ENCODE measurements at regions not wholly inside any gene's neighbourhood (a gene's known extent, or its start where the extent isn't known, plus 50 kb on each side); places are given as distances from the start of the nearest gene placed in this dataset.

DNA sequence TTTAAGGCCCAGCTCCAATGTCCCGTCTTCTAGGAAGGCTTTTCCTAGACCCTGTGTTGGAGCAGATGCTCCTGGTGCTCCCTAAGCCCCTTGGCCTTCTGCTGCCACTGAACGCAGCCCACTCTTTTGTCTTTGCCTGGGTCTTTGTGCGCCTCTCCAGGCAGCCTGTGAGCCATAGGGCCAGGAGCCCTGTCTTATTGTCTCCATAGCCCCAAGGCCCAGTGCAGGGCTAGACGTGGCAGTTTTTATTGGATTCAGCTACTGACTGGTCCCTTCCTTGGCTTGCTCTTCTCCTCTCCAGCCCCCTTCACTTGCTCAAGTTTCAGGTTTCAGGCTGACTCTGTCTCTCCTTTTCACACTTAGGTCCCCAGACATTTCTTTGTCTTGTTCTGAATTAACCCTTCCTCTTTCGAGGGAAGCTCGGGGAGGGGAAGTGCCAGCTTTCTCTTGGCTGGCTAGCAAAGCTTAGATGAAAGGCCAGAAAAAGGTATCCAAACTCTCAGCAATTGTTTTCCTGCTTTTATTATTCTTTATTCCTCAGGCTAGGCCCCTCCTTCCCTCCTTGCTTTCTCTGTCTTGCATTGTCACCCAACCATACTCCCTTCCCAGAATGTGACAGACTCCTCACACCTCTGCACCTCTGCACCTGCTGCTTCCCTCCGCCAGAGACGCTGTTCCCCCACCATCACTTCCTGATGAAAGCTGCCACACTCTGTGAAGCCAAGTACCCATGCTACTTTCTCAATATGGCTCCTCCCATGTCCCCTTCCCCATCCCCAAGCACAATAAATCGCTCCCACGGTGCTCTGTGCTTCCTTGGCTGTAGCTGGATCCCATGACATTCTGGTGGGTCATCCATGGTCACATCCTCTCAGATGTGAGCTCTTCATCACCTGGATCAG is 101.6 kb upstream of the CPEB4 start (continued):
- TF ChIP-seq TGIF2 (CRISPR knock-in tag; IDR thresholded peaks at IDR 0.05) (no peak), NFIC (IDR thresholded peaks at IDR 0.05) (no peak), ZZZ3 (IDR thresholded peaks at IDR 0.05) (no peak), WHSC1 (IDR thresholded peaks at IDR 0.05; ENCODE audit: low read length) (no peak), CCNT2 (IDR thresholded peaks at IDR 0.05; ENCODE audit: borderline replicate concordance, extremely low read depth, insufficient read length, low read depth, low read length) (no peak), ZNF384 (IDR thresholded peaks at IDR 0.05; ENCODE audit: low read depth, low read length) (no peak), NR1H2 (CRISPR knock-in tag; IDR thresholded peaks at IDR 0.05) (no peak), ZNF239 (CRISPR knock-in tag; IDR thresholded peaks at IDR 0.05) (no peak), MAFF (IDR thresholded peaks at IDR 0.05; ENCODE audit: low read length) (no peak), SMAD3 (CRISPR knock-in tag; conservative IDR thresholded peaks at IDR 0.05) (no peak), PHF21A (IDR thresholded peaks at IDR 0.05; ENCODE audit: borderline replicate concordance, low read depth) (no peak), ARNT (IDR thresholded peaks at IDR 0.05) (0 out of 4 replicates have a peak, but pooled peaks of 1 of the 2 experiments have one; percentile 64), CEBPB (tag; IDR thresholded peaks at IDR 0.05) (no peak), RNF2 (IDR thresholded peaks at IDR 0.05) (no peak), FOXM1 (IDR thresholded peaks at IDR 0.05; ENCODE audit: low read depth) (no peak), FOXM1 (CRISPR knock-in tag; IDR thresholded peaks at IDR 0.05; ENCODE audit: low read depth) (no peak), ETV6 (IDR thresholded peaks at IDR 0.05; ENCODE audit: borderline replicate concordance in 1 of 2, low read depth in 2 of 2, low read length in 1 of 2) (no peak), ETV6 (CRISPR knock-in tag; IDR thresholded peaks at IDR 0.05; ENCODE audit: borderline replicate concordance) (no peak), NCOA1 (IDR thresholded peaks at IDR 0.05; ENCODE audit: low read depth) (no peak)
- TF ChIP-seq, protein P1, sequence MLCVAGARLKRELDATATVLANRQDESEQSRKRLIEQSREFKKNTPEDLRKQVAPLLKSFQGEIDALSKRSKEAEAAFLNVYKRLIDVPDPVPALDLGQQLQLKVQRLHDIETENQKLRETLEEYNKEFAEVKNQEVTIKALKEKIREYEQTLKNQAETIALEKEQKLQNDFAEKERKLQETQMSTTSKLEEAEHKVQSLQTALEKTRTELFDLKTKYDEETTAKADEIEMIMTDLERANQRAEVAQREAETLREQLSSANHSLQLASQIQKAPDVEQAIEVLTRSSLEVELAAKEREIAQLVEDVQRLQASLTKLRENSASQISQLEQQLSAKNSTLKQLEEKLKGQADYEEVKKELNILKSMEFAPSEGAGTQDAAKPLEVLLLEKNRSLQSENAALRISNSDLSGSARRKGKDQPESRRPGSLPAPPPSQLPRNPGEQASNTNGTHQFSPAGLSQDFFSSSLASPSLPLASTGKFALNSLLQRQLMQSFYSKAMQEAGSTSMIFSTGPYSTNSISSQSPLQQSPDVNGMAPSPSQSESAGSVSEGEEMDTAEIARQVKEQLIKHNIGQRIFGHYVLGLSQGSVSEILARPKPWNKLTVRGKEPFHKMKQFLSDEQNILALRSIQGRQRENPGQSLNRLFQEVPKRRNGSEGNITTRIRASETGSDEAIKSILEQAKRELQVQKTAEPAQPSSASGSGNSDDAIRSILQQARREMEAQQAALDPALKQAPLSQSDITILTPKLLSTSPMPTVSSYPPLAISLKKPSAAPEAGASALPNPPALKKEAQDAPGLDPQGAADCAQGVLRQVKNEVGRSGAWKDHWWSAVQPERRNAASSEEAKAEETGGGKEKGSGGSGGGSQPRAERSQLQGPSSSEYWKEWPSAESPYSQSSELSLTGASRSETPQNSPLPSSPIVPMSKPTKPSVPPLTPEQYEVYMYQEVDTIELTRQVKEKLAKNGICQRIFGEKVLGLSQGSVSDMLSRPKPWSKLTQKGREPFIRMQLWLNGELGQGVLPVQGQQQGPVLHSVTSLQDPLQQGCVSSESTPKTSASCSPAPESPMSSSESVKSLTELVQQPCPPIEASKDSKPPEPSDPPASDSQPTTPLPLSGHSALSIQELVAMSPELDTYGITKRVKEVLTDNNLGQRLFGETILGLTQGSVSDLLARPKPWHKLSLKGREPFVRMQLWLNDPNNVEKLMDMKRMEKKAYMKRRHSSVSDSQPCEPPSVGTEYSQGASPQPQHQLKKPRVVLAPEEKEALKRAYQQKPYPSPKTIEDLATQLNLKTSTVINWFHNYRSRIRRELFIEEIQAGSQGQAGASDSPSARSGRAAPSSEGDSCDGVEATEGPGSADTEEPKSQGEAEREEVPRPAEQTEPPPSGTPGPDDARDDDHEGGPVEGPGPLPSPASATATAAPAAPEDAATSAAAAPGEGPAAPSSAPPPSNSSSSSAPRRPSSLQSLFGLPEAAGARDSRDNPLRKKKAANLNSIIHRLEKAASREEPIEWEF (CRISPR knock-in tag; IDR thresholded peaks at IDR 0.05): no peak
- TF ChIP-seq, protein P2, sequence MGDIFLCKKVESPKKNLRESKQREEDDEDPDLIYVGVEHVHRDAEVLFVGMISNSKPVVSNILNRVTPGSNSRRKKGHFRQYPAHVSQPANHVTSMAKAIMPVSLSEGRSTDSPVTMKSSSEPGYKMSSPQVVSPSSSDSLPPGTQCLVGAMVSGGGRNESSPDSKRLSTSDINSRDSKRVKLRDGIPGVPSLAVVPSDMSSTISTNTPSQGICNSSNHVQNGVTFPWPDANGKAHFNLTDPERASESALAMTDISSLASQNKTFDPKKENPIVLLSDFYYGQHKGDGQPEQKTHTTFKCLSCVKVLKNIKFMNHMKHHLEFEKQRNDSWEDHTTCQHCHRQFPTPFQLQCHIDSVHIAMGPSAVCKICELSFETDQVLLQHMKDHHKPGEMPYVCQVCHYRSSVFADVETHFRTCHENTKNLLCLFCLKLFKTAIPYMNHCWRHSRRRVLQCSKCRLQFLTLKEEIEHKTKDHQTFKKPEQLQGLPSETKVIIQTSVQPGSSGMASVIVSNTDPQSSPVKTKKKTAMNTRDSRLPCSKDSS (IDR thresholded peaks at IDR 0.05; ENCODE audit: low read depth, partially characterized antibody): no peak
- TF ChIP-seq, protein P3, sequence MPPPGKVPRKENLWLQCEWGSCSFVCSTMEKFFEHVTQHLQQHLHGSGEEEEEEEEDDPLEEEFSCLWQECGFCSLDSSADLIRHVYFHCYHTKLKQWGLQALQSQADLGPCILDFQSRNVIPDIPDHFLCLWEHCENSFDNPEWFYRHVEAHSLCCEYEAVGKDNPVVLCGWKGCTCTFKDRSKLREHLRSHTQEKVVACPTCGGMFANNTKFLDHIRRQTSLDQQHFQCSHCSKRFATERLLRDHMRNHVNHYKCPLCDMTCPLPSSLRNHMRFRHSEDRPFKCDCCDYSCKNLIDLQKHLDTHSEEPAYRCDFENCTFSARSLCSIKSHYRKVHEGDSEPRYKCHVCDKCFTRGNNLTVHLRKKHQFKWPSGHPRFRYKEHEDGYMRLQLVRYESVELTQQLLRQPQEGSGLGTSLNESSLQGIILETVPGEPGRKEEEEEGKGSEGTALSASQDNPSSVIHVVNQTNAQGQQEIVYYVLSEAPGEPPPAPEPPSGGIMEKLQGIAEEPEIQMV (tag; conservative IDR thresholded peaks at IDR 0.05; ENCODE audit: low read depth): peak; percentile 81

Data from K562 (cell line).